Mesenchymal stem cell (in vitro differentiated cells and primary cell): ENCODE measurements at regions not wholly inside any gene's neighbourhood (a gene's known extent, or its start where the extent isn't known, plus 50 kb on each side); places are given as distances from the start of the nearest gene placed in this dataset.

Source experiments
- DNase-seq: peaks from one replicate; pipeline ENCODE4 v3.0.0-alpha.2; 2013
- H2AFZ ChIP-seq: one replicate; pipeline ENCODE4 v1.6.1; 2013; ENCODE audit warnings: low read depth, mild to moderate bottlenecking, control low read depth, inconsistent platforms, low read length, moderate library complexity
- H2AK5ac ChIP-seq: 2 replicates; pipeline ENCODE4 v1.6.1; 2013; ENCODE audit warnings: low read length, moderate library complexity, mild to moderate bottlenecking, inconsistent platforms; ENCODE audit not compliant: severe bottlenecking
- H2BK120ac ChIP-seq: one replicate; pipeline ENCODE4 v1.6.1; 2013; ENCODE audit warnings: low read depth, mild to moderate bottlenecking, inconsistent platforms, low read length, moderate library complexity
- H2BK12ac ChIP-seq, 2 experiments: one replicate each; pipeline ENCODE4 v1.6.1; 2013; ENCODE audit warnings: inconsistent platforms in 2 of 2, low read length in 2 of 2, mild to moderate bottlenecking in 2 of 2, moderate library complexity in 2 of 2, control low read depth in 1 of 2
- H2BK15ac ChIP-seq: one replicate; pipeline ENCODE4 v1.6.1; 2013; ENCODE audit warnings: mild to moderate bottlenecking, low read depth, inconsistent platforms; ENCODE audit not compliant: poor library complexity, severe bottlenecking
- H2BK5ac ChIP-seq: 2 replicates; pipeline ENCODE4 v1.6.1; 2013; ENCODE audit warnings: low read depth, mild to moderate bottlenecking, low read length, control low read depth, inconsistent platforms; ENCODE audit not compliant: poor library complexity, severe bottlenecking
- H3K14ac ChIP-seq, 2 experiments: one replicate each; pipeline ENCODE4 v1.6.1; 2013; ENCODE audit warnings: inconsistent platforms in 2 of 2, low read length in 2 of 2, control low read depth in 1 of 2, mild to moderate bottlenecking in 1 of 2, moderate library complexity in 1 of 2
- H3K18ac ChIP-seq, 2 experiments: one replicate each; pipeline ENCODE4 v1.6.1; 2013; ENCODE audit warnings: inconsistent platforms in 2 of 2, low read length in 2 of 2, control low read depth in 1 of 2, low read depth in 1 of 2, mild to moderate bottlenecking in 1 of 2
- H3K23ac ChIP-seq, 2 experiments: one replicate each; pipeline ENCODE4 v1.6.1; 2013; ENCODE audit warnings: inconsistent platforms in 2 of 2, low read length in 2 of 2, mild to moderate bottlenecking in 2 of 2, moderate library complexity in 2 of 2, control low read depth in 1 of 2
- H3K27ac ChIP-seq: 2 replicates; pipeline ENCODE4 v1.5.1; 2013; ENCODE audit warnings: mild to moderate bottlenecking, moderate library complexity, low read length, control low read depth, inconsistent platforms; ENCODE audit not compliant: poor library complexity, severe bottlenecking
- H3K27me3 ChIP-seq, 2 experiments: 2 replicates each; pipeline versions ENCODE4 v1.6.1 to v1.7.0; 2013; ENCODE audit warnings: low read length in 2 of 2, mild to moderate bottlenecking in 2 of 2, moderate library complexity in 2 of 2, control low read depth in 1 of 2, inconsistent platforms in 1 of 2; ENCODE audit not compliant: control insufficient read depth in 1 of 2, insufficient read depth in 1 of 2
- H3K36me3 ChIP-seq, 2 experiments: 2 replicates each; pipeline versions ENCODE4 v1.6.1 to v1.7.0; 2013; ENCODE audit warnings: low read length in 2 of 2, control low read depth in 1 of 2, inconsistent platforms in 1 of 2, low read depth in 1 of 2, mild to moderate bottlenecking in 1 of 2; ENCODE audit not compliant: insufficient read depth in 2 of 2, control insufficient read depth in 1 of 2
- H3K4ac ChIP-seq, 2 experiments: one replicate each; pipeline ENCODE4 v1.6.1; 2013; ENCODE audit warnings: inconsistent platforms in 2 of 2, low read length in 2 of 2, mild to moderate bottlenecking in 2 of 2, moderate library complexity in 2 of 2, control low read depth in 1 of 2, low read depth in 1 of 2
- H3K4me1 ChIP-seq: 2 replicates; pipeline ENCODE4 v1.6.1; 2013; ENCODE audit warnings: low read depth, low read length, control low read depth; ENCODE audit not compliant: control insufficient read depth, insufficient read depth
- H3K4me2 ChIP-seq: 2 replicates; pipeline ENCODE4 v1.6.1; 2013; ENCODE audit warnings: low read length, mild to moderate bottlenecking, inconsistent platforms; ENCODE audit not compliant: poor library complexity, severe bottlenecking
- H3K4me3 ChIP-seq, 2 experiments: 2 replicates each; pipeline versions ENCODE4 v1.5.1 to v1.7.0; 2013; ENCODE audit warnings: low read length in 2 of 2, mild to moderate bottlenecking in 2 of 2, control low read depth in 1 of 2, low read depth in 1 of 2; ENCODE audit not compliant: insufficient read depth in 1 of 2
- H3K79me1 ChIP-seq: replicated peaks from 2 replicates; pipeline ENCODE4 v1.6.1; 2013; ENCODE audit warnings: mild to moderate bottlenecking, control low read depth, low read length, inconsistent platforms; ENCODE audit not compliant: poor library complexity, severe bottlenecking
- H3K9ac ChIP-seq: 2 replicates; pipeline ENCODE4 v1.7.0; 2013; ENCODE audit warnings: mild to moderate bottlenecking, low read length, moderate library complexity
- H3K9me3 ChIP-seq: 2 replicates; pipeline ENCODE4 v1.7.0; 2013; ENCODE audit warnings: mild to moderate bottlenecking, low read length; ENCODE audit not compliant: control insufficient read depth
- H4K8ac ChIP-seq: one replicate; pipeline ENCODE4 v1.6.1; 2013; ENCODE audit warnings: inconsistent platforms, mild to moderate bottlenecking, low read length, moderate library complexity
- H4K91ac ChIP-seq: one replicate; pipeline ENCODE4 v1.6.1; 2013; ENCODE audit warnings: mild to moderate bottlenecking, low read length, inconsistent platforms
- WGBS: methylation state at CpG from one replicate; pipeline ENCODE4 v1.1.7; 2013; ENCODE audit warnings: mixed read lengths; 5-methylcytosine and 5-hydroxymethylcytosine counted together

DNA sequence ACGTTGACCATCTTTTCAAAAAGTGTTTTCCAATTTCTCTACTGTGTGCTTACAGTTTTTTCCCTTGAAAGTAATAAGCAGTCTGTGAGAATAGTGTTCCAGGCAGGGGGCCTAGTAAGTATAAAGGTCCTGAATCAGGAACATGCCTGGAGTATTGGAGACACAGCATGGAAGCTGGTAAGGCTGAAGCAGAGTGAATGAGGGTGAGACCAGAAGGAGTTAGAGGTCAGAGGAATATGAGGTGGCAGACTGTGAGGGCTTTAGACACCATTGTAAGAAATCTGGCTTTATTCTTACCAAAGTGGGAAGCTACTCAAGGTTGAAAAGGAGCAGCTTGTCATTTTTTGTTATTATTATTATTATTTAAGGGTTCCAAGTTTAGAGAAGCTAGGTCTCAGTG lies 107.4 kb downstream of the CT47B1 start:
- no peak for DNase-seq
- Histone ChIP-seq H2BK15ac (no peak overlapping the region), H3K18ac (no peak overlapping the region), H3K9me3 (no peaks in the 10 kb centered on the region), H2BK12ac (no peak overlapping the region), H2BK120ac (no peak overlapping the region), H3K4me2 (no peak overlapping the region), H3K14ac (no peak overlapping the region), H4K91ac (no peak overlapping the region), H2AFZ (no peak overlapping the region), H3K79me1 (no peaks in the 10 kb centered on the region), H3K4me1 (peaks cover 2% of the 10 kb centered on the region), H2BK5ac (no peak overlapping the region), H4K8ac (no peak overlapping the region), H3K36me3 (no peaks in the 10 kb centered on the region), H3K4me3 (no peak overlapping the region), H2AK5ac (no peak overlapping the region), H3K23ac (no peak overlapping the region), H3K27me3 (no peaks in the 10 kb centered on the region), H3K9ac (no peak overlapping the region), H3K27ac (no peak overlapping the region), H3K4ac (no peak overlapping the region)
- WGBS, result no CpG with 5 or more reads among the region's 1 CpG

DNA sequence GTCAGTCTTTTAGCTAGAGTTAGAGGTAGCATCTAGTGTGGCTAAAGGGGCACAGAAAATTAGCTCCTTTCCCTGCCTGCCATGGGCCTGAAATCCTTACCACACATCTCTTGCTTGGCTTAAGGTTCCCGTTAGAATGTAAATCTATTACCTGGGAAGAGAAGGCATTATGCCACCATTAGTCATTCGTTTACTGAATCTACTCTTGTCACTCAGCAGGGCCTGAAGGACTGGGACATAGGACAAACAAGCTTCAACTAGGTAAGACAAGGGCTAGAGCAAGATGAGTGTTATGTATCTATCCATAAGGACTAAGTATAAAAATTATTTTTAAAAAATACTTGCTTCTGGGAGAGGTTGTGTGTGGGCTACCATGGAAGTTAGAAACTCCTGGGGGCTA lies 112.4 kb downstream of the CT47B1 start:
- H2BK120ac ChIP-seq, result no peak overlapping the region
- H3K18ac ChIP-seq, result no peak overlapping the region
- 100% methylated on average over 1 of the region's 2 CpGs for WGBS
- H3K4me2 ChIP-seq, result no peak overlapping the region
- no peaks in the 10 kb centered on the region for H3K79me1 ChIP-seq
- H3K23ac ChIP-seq, result no peak overlapping the region
- H3K14ac ChIP-seq, result no peak overlapping the region
- no peak overlapping the region for H2BK5ac ChIP-seq
- no peak overlapping the region for H2BK15ac ChIP-seq
- H3K9me3 ChIP-seq, result no peaks in the 10 kb centered on the region
- H4K8ac ChIP-seq, result no peak overlapping the region
- H3K27ac ChIP-seq, result no peak overlapping the region
- H3K27me3 ChIP-seq, result no peaks in the 10 kb centered on the region
- no peak overlapping the region for H4K91ac ChIP-seq
- no peak for DNase-seq
- no peak overlapping the region for H3K4me3 ChIP-seq
- no peaks in the 10 kb centered on the region for H3K36me3 ChIP-seq
- no peak overlapping the region for H3K4ac ChIP-seq
- H2AK5ac ChIP-seq, result no peak overlapping the region
- H2AFZ ChIP-seq, result no peak overlapping the region
- H3K4me1 ChIP-seq, result no peaks in the 10 kb centered on the region
- no peak overlapping the region for H2BK12ac ChIP-seq
- no peak overlapping the region for H3K9ac ChIP-seq

- H3K9ac ChIP-seq, result peak overlapping the region; percentile 58
- H3K4ac ChIP-seq, result no peak overlapping the region
- no peak overlapping the region for H3K4me2 ChIP-seq
- H2BK5ac ChIP-seq, result no peak overlapping the region
- H3K27me3 ChIP-seq, result no peaks in the 10 kb centered on the region
- H3K36me3 ChIP-seq, result no peaks in the 10 kb centered on the region
- H4K91ac ChIP-seq, result no peak overlapping the region
- no peak overlapping the region for H3K27ac ChIP-seq
- WGBS, result 73% methylated on average over 3 of the region's 4 CpGs
- H3K18ac ChIP-seq, result no peak overlapping the region
- no peaks in the 10 kb centered on the region for H3K4me1 ChIP-seq
- no peak overlapping the region for H3K23ac ChIP-seq
- no peak overlapping the region for H2BK120ac ChIP-seq
- H3K79me1 ChIP-seq, result no peaks in the 10 kb centered on the region
- no peak overlapping the region for H2BK15ac ChIP-seq
- H4K8ac ChIP-seq, result no peak overlapping the region
- no peak overlapping the region for H2AFZ ChIP-seq
- no peak overlapping the region for H3K14ac ChIP-seq
- DNase-seq, result no peak
- H2BK12ac ChIP-seq, result no peak overlapping the region
- H3K9me3 ChIP-seq, result no peaks in the 10 kb centered on the region
- H3K4me3 ChIP-seq, result no peak overlapping the region
- H2AK5ac ChIP-seq, result no peak overlapping the region
These were observed 113.9 kb downstream of the CT47B1 start for GRCh38 chrX:120761810-120762209.

GRCh38 chrX:120759685-120760084 lies 116.0 kb downstream of the CT47B1 start:
- Histone ChIP-seq H4K91ac (no peak overlapping the region), H3K18ac (no peak overlapping the region), H2AFZ (no peak overlapping the region), H2AK5ac (no peak overlapping the region), H3K9ac (no peak overlapping the region), H2BK15ac (no peak overlapping the region), H3K14ac (no peak overlapping the region), H3K9me3 (no peaks in the 10 kb centered on the region), H3K4me1 (no peaks in the 10 kb centered on the region), H2BK120ac (no peak overlapping the region), H3K27me3 (no peaks in the 10 kb centered on the region), H3K23ac (no peak overlapping the region), H3K36me3 (no peaks in the 10 kb centered on the region), H2BK12ac (no peak overlapping the region), H4K8ac (no peak overlapping the region), H2BK5ac (no peak overlapping the region), H3K4me3 (no peak overlapping the region), H3K4me2 (no peak overlapping the region), H3K27ac (no peak overlapping the region), H3K4ac (no peak overlapping the region), H3K79me1 (no peaks in the 10 kb centered on the region)
- no peak for DNase-seq
- WGBS, result 94% methylated on average over 1 of the region's 1 CpG
